ENCODE measurements at regions not wholly inside any gene's neighbourhood (a gene's known extent, or its start where the extent isn't known, plus 50 kb on each side); places are given as distances from the start of the nearest gene placed in this dataset.

DNA sequence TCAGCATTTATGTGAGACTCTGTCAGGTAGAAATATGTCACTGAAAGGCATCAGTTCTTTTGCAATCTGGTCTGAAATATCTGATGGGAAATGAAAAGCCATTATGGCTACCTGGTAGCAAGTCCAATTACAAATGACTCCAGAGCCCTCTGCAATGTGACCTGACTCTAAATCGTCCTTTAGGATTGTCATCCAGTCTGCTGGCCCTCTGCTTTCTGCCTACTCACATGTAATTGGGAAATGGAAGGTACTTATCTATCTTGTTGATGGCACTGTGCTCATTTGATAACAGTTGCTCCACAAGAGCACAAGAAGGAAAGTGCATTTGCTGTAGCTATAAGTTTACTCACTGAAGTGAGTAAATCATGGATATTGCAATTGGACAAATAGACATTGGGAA lies 799.8 kb downstream of the RAPGEF2 start:
- TF ChIP-seq POLR2A (IDR thresholded peaks at IDR 0.05) (no peak), CTCF (IDR thresholded peaks at IDR 0.05) (no peak)

Measured in upper lobe of left lung (tissue), 4 donors.